H4 (cell line): ENCODE measurements at regions not wholly inside any gene's neighbourhood (a gene's known extent, or its start where the extent isn't known, plus 50 kb on each side); places are given as distances from the start of the nearest gene placed in this dataset.

Source experiments
- DNase-seq: peaks from one replicate; pipeline ENCODE4 v3.0.0-alpha.2; 2015; ENCODE audit warnings: low spot score

- DNase-seq, result no peak
Observed at GRCh38 chr2:133811409-133812125, 243.3 kb upstream of the NCKAP5 start.

GRCh38 chr2:133812826-133813617 lies 244.8 kb upstream of the NCKAP5 start:
- no peak for DNase-seq

GRCh38 chr2:133814890-133815289 lies 246.6 kb upstream of the NCKAP5 start:
- no peak for DNase-seq

- DNase-seq, result no peak
Observed at GRCh38 chr2:133816037-133816436, 247.8 kb upstream of the NCKAP5 start.

GRCh38 chr2:133817680-133818566 lies 249.7 kb upstream of the NCKAP5 start:
- DNase-seq, result peak; percentile 92

- DNase-seq, result no peak
Observed at GRCh38 chr2:133818661-133819060, 250.4 kb upstream of the NCKAP5 start.

GRCh38 chr2:133819906-133820305 lies 251.6 kb upstream of the NCKAP5 start:
- no peak for DNase-seq

GRCh38 chr2:133821107-133821760 lies 253.0 kb upstream of the NCKAP5 start:
- DNase-seq, result no peak

GRCh38 chr2:133822517-133823225 lies 254.4 kb upstream of the NCKAP5 start:
- no peak for DNase-seq

GRCh38 chr2:133823226-133823550 lies 254.9 kb upstream of the NCKAP5 start:
- no peak for DNase-seq

GRCh38 chr2:133824869-133825268 lies 256.6 kb upstream of the NCKAP5 start:
- no peak for DNase-seq

GRCh38 chr2:133825778-133826177 lies 257.5 kb upstream of the NCKAP5 start:
- DNase-seq, result no peak

GRCh38 chr2:133828913-133829312 lies 260.6 kb upstream of the NCKAP5 start:
- no peak for DNase-seq

- no peak for DNase-seq
Observed at GRCh38 chr2:133829450-133830020, 261.3 kb upstream of the NCKAP5 start.

- no peak for DNase-seq
Observed at GRCh38 chr2:133833746-133834145, 265.5 kb upstream of the NCKAP5 start.

- DNase-seq, result no peak
Observed at GRCh38 chr2:133835821-133836619, 267.8 kb upstream of the NCKAP5 start.

GRCh38 chr2:133836691-133837345 lies 268.6 kb upstream of the NCKAP5 start:
- no peak for DNase-seq

GRCh38 chr2:133837441-133838094 lies 269.3 kb upstream of the NCKAP5 start:
- DNase-seq, result no peak
